HCT116 (cell line): ENCODE measurements at regions not wholly inside any gene's neighbourhood (a gene's known extent, or its start where the extent isn't known, plus 50 kb on each side); places are given as distances from the start of the nearest gene placed in this dataset.

Experiments
- ATF3 ChIP-seq: IDR thresholded peaks from 2 replicates; pipeline ENCODE4 v1.6.1; 2012
- CTCF ChIP-seq, 3 experiments: fragments of 200-600 bp in 1 of 3; sonication (generic) in 1 of 3; IDR thresholded peaks in 2 of 3; conservative IDR thresholded peaks in 1 of 3; 2 replicates each; pipeline ENCODE4 v1.5.1; 2012 to 2017; ENCODE audit warnings: low read depth in 2 of 3, low read length in 2 of 3, antibody characterized with exemption in 1 of 3, borderline replicate concordance in 1 of 3, control low read depth in 1 of 3, mild to moderate bottlenecking in 1 of 3, mixed read lengths in 1 of 3, mixed run types in 1 of 3, moderate library complexity in 1 of 3; ENCODE audit not compliant: insufficient read depth in 1 of 3
- EZH2 ChIP-seq: fragments of 200-600 bp; sonication (generic); IDR thresholded peaks from 2 replicates; pipeline ENCODE4 v1.6.1; 2017; ENCODE audit warnings: antibody characterized with exemption, mixed run types
- JUND ChIP-seq: IDR thresholded peaks from 2 replicates; pipeline ENCODE4 v1.6.1; 2012
- MAX ChIP-seq: IDR thresholded peaks from 2 replicates; pipeline ENCODE4 v1.6.1; 2012
- POLR2A ChIP-seq: IDR thresholded peaks from 2 replicates; pipeline ENCODE4 v1.7.0; 2011; ENCODE audit warnings: borderline replicate concordance; ENCODE audit not compliant: insufficient read depth, insufficient read length; ENCODE audit errors: extremely low read depth
- POLR2AphosphoS5 ChIP-seq: IDR thresholded peaks from 2 replicates; pipeline ENCODE4 v1.6.1; 2011; ENCODE audit warnings: mild to moderate bottlenecking, low read depth, low read length, moderate library complexity
- REST ChIP-seq: IDR thresholded peaks from 2 replicates; pipeline ENCODE4 v1.6.1; 2012; ENCODE audit warnings: low read depth
- SP1 ChIP-seq: IDR thresholded peaks from 2 replicates; pipeline ENCODE4 v1.6.1; 2012; ENCODE audit warnings: low read depth
- ZFX ChIP-seq: fragments of 450-650 bp; IDR thresholded peaks from 2 replicates; pipeline ENCODE4 v1.6.1; 2017
- ZNF274 ChIP-seq: fragments of 200-500 bp; sonication (Bioruptor generic); IDR thresholded peaks from 2 replicates; pipeline ENCODE4 v1.6.1; 2014; ENCODE audit warnings: mild to moderate bottlenecking, low read depth, low read length, inconsistent platforms

- TF ChIP-seq CTCF (IDR thresholded peaks at IDR 0.05 in 2 of 3, conservative IDR thresholded peaks at IDR 0.05 in 1 of 3; ENCODE audit: borderline replicate concordance in 1 of 3, insufficient read depth in 1 of 3, low read depth in 2 of 3, low read length in 2 of 3) = no peak
- TF ChIP-seq POLR2A = no peak
- TF ChIP-seq SP1 = no peak
- no peak for TF ChIP-seq ATF3
- no peak for TF ChIP-seq REST
- no peak for TF ChIP-seq POLR2AphosphoS5
- TF ChIP-seq MAX = no peak
- TF ChIP-seq JUND = no peak
- no peak for TF ChIP-seq EZH2
- no peak for TF ChIP-seq ZFX
- TF ChIP-seq ZNF274 = no peak
Observed at GRCh38 chr11:82261367-82261766, 472.3 kb downstream of the FAM181B start.
